Fibroblast of lung (primary cell): ENCODE measurements at regions not wholly inside any gene's neighbourhood (a gene's known extent, or its start where the extent isn't known, plus 50 kb on each side); places are given as distances from the start of the nearest gene placed in this dataset.

ENCODE experiments used
- CTCF ChIP-seq, 2 donors: IDR thresholded peaks in 1 of 2; conservative IDR thresholded peaks in 1 of 2; 1 replicate in 1 of 2; 2 replicates in 1 of 2; pipeline ENCODE4 v1.5.1; 2011 to 2012; ENCODE audit warnings: low read length in 2 of 2, control low read depth in 1 of 2, inconsistent platforms in 1 of 2, low read depth in 1 of 2, mild to moderate bottlenecking in 1 of 2
- EZH2 ChIP-seq: IDR thresholded peaks from 2 replicates; pipeline ENCODE4 v1.5.1; 2012; ENCODE audit warnings: low read length, control low read depth, mild to moderate bottlenecking; ENCODE audit errors: missing control alignments

DNA sequence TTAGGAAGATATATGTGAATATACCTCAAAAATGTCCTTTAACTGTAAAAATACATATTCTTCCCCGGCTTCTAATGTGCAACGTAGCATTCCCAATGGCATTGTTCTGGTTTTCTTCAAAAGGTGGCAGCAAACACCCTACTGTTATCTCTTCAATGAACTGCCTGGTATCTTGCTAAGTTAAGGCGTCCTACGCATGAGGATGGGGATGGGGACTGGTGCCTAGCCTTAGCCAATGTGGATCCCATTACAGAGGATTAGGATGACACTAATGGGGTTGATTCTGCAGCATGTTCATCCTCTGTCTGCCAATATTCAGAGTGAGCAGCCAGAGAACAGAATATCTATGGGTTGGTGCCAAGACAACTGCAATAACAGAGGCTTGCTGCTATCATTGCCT lies 334.9 kb upstream of the ADGRL3 start:
- TF ChIP-seq CTCF (conservative IDR thresholded peaks at IDR 0.05 in 1 of 2, IDR thresholded peaks at IDR 0.05 in 1 of 2; ENCODE audit: low read depth in 1 of 2, low read length in 2 of 2) (peak in 1 of 2 donors; percentile 20), EZH2 (no peak)
